Neural crest cell (in vitro differentiated cells): ENCODE measurements at regions not wholly inside any gene's neighbourhood (a gene's known extent, or its start where the extent isn't known, plus 50 kb on each side); places are given as distances from the start of the nearest gene placed in this dataset.

Experiments used
- DNase-seq: peaks from one replicate; pipeline ENCODE4 v3.0.0; 2021; ENCODE audit warnings: low read depth, mixed read lengths, low spot score
- H3K27ac Mint-ChIP-seq: one replicate; pipeline ENCODE4 v1.8.0; 2021; ENCODE audit warnings: mild to moderate bottlenecking, mixed read lengths; ENCODE audit not compliant: unreplicated experiment
- H3K27me3 Mint-ChIP-seq: 2 replicates; pipeline ENCODE4 v1.8.0; 2021; ENCODE audit warnings: low read depth, mild to moderate bottlenecking, mixed read lengths
- H3K36me3 Mint-ChIP-seq: 2 replicates; pipeline ENCODE4 v1.8.0; 2021; ENCODE audit warnings: low read depth, mild to moderate bottlenecking, mixed read lengths
- H3K4me1 Mint-ChIP-seq: 2 replicates; pipeline ENCODE4 v1.8.0; 2021; ENCODE audit warnings: mixed read lengths
- H3K4me3 Mint-ChIP-seq: one replicate; pipeline ENCODE4 v1.8.0; 2021; ENCODE audit warnings: mild to moderate bottlenecking, mixed read lengths
- H3K9me3 Mint-ChIP-seq: 2 replicates; pipeline ENCODE4 v1.8.0; 2021; ENCODE audit warnings: mixed read lengths
- CTCF ChIP-seq: fragments of 200-600 bp; sonication (generic); conservative IDR thresholded peaks from 2 replicates; pipeline ENCODE4 v1.5.0; 2021; ENCODE audit warnings: antibody characterized with exemption, mild to moderate bottlenecking

- TF ChIP-seq CTCF: no peak
- no peak for DNase-seq
- Mint-ChIP-seq H3K4me3 (no peak overlapping the region), H3K27me3 (peaks cover 38% of the 10 kb centered on the region), H3K27ac (no peak overlapping the region), H3K4me1 (no peaks in the 10 kb centered on the region), H3K9me3 (no peaks in the 10 kb centered on the region), H3K36me3 (no peaks in the 10 kb centered on the region)
These were observed 214.6 kb downstream of the CBLN2 start for GRCh38 chr18:72329533-72329932.

DNA sequence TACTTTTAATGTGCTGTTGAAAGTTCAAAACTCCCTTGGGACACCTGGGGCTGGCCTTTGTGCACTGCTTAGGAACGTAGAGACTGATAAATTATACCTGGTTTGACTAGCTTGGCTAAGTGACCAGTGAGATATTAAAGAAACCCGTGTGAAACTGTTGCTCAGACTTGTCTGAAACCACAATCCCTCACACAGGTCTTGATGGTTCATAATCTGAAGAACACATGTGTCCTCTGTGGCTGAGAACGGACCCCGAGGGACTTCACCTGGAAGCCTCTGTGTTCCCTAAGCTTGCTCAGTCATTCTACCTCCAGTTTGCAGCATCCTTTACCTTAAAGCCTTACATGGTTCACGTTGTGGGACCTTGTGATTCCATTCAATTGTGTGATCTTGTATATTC, 218.8 kb downstream of the CBLN2 start:
- TF ChIP-seq CTCF: no peak
- Mint-ChIP-seq H3K9me3 (no peaks in the 10 kb centered on the region), H3K4me3 (no peak overlapping the region), H3K4me1 (no peaks in the 10 kb centered on the region), H3K27ac (no peak overlapping the region), H3K36me3 (no peaks in the 10 kb centered on the region), H3K27me3 (peaks cover 30% of the 10 kb centered on the region)
- no peak for DNase-seq

GRCh38 chr18:72324677-72325076, 219.5 kb downstream of the CBLN2 start:
- Mint-ChIP-seq H3K9me3 (no peaks in the 10 kb centered on the region), H3K4me1 (no peaks in the 10 kb centered on the region)
- TF ChIP-seq CTCF: no peak

DNA sequence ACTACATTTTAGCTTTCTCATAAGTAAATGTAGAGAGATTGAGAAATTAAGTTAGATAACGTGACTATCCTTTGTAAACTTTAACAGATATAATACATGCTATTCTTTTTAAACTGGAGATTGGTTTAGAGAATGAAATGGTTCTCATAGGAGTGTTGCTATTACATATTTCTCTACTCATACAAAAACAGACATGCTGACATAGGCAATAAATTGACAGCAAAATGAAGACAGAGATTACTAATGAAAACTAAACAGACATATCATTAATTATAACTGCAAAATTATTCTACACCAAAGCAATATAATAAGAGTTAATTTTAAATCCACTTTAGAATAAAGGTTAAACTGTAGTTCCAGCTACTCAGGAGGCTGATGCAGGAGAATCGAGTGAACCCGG, 227.6 kb downstream of the CBLN2 start:
- peaks cover 4% of the 10 kb centered on the region for H3K9me3 Mint-ChIP-seq
- no peak for DNase-seq
- no peak overlapping the region for H3K4me3 Mint-ChIP-seq
- H3K36me3 Mint-ChIP-seq: no peaks in the 10 kb centered on the region
- no peak overlapping the region for H3K27ac Mint-ChIP-seq
- no peak for TF ChIP-seq CTCF
- no peaks in the 10 kb centered on the region for H3K4me1 Mint-ChIP-seq
- peaks cover 14% of the 10 kb centered on the region for H3K27me3 Mint-ChIP-seq

More at GRCh38 chr18:72324677-72325076, 219.5 kb downstream of the CBLN2 start:
- no peak overlapping the region for H3K4me3 Mint-ChIP-seq
- H3K27ac Mint-ChIP-seq: no peak overlapping the region
- peaks cover 30% of the 10 kb centered on the region for H3K27me3 Mint-ChIP-seq
- no peak for DNase-seq
- no peaks in the 10 kb centered on the region for H3K36me3 Mint-ChIP-seq

DNA sequence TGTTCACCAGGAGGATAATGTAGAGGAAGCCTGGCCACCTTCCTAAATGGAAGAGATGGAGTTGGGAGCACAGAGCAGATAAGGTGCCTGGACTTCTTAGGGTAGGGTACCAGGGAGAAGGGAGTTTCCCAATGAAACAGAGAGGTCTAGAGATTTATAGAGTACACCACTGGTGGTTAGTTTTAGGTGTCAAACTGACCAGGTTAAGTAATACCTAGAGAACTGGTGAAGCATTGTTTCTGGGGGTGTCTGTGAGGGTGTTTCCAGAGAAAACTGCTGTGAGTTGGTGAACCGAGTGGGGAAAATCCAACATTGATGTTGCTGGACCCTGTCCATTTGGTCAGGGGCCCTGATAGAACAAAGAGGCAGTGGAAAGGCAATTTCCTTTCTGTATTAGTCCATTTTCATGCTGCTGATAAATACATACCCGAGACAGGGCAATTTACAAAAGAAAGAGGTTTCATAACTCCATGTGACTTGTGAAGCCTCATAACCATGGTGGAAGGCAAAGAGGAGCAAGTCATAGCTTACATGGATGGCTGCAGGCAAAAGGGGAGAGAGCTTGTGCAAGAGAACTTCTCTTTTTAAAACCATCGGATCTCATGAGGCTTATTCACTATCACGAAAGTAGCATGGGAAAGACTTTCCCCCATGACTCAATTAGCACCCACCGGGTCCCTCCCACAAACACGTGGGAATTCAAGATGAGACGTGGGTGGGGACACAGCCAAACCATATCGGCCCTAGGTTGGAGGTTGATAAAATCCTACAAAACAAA, 260.8 kb downstream of the CBLN2 start:
- DNase-seq: no peak
- H3K27me3 Mint-ChIP-seq: peaks cover 7% of the 10 kb centered on the region
- H3K4me3 Mint-ChIP-seq: no peak overlapping the region
- no peaks in the 10 kb centered on the region for H3K9me3 Mint-ChIP-seq
- no peaks in the 10 kb centered on the region for H3K4me1 Mint-ChIP-seq
- H3K36me3 Mint-ChIP-seq: no peaks in the 10 kb centered on the region
- no peak overlapping the region for H3K27ac Mint-ChIP-seq
- no peak for TF ChIP-seq CTCF
